BJ (cell line): ENCODE measurements at regions not wholly inside any gene's neighbourhood (a gene's known extent, or its start where the extent isn't known, plus 50 kb on each side); places are given as distances from the start of the nearest gene placed in this dataset.

Experiments
- CTCF ChIA-PET: fragments of 350-600 bp; formaldehyde crosslinking; extraction: SDS; loops from one replicate; lab custom pipeline; 2021; ENCODE audit warnings: antibody characterized with exemption, inconsistent platforms; lab: Yijun Ruan, JAX
- POLR2A ChIA-PET: fragments of 300-600 bp; sonication (Branson Sonifier 250); formaldehyde crosslinking; extraction: SDS; loops from one replicate; lab custom pipeline; 2021; ENCODE audit warnings: antibody characterized with exemption; lab: Charles Lee
- DNase-seq: peaks from one replicate; pipeline ENCODE4 v3.0.0-alpha.2; 2011; ENCODE audit warnings: low read depth
- H3K27me3 ChIP-seq: 2 replicates; pipeline ENCODE4 v1.6.0; 2011; ENCODE audit warnings: low read length; ENCODE audit not compliant: control insufficient read depth, insufficient read depth
- H3K36me3 ChIP-seq: 2 replicates; pipeline ENCODE4 v1.5.1; 2011; ENCODE audit warnings: low read length; ENCODE audit not compliant: control insufficient read depth, insufficient read depth
- H3K4me3 ChIP-seq: 2 replicates; pipeline ENCODE4 v1.5.1; 2011; ENCODE audit warnings: low read depth, mild to moderate bottlenecking, control low read depth, low read length
- TF ChIP-seq, protein P1 (sequence below): IDR thresholded peaks from 2 replicates; pipeline ENCODE4 v1.5.1; 2011; ENCODE audit warnings: low read depth, mild to moderate bottlenecking, control low read depth, inconsistent platforms, low read length, moderate library complexity; ENCODE audit not compliant: insufficient read depth

GRCh38 chr14:101046071-101046470 lies 142.5 kb upstream of the RTL1 start:
- ChIA-PET CTCF (no interaction called here), POLR2A (no interaction called here)
- TF ChIP-seq, protein P1, sequence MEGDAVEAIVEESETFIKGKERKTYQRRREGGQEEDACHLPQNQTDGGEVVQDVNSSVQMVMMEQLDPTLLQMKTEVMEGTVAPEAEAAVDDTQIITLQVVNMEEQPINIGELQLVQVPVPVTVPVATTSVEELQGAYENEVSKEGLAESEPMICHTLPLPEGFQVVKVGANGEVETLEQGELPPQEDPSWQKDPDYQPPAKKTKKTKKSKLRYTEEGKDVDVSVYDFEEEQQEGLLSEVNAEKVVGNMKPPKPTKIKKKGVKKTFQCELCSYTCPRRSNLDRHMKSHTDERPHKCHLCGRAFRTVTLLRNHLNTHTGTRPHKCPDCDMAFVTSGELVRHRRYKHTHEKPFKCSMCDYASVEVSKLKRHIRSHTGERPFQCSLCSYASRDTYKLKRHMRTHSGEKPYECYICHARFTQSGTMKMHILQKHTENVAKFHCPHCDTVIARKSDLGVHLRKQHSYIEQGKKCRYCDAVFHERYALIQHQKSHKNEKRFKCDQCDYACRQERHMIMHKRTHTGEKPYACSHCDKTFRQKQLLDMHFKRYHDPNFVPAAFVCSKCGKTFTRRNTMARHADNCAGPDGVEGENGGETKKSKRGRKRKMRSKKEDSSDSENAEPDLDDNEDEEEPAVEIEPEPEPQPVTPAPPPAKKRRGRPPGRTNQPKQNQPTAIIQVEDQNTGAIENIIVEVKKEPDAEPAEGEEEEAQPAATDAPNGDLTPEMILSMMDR, result no peak
- Histone ChIP-seq H3K36me3 (peaks cover 36% of the 10 kb centered on the region), H3K4me3 (no peak overlapping the region), H3K27me3 (no peaks in the 10 kb centered on the region)
- DNase-seq, result no peak

GRCh38 chr14:101047326-101047725 lies 143.8 kb upstream of the RTL1 start:
- H3K4me3 ChIP-seq, result no peak overlapping the region
- CTCF ChIA-PET, result interaction anchor here (1.3 kb wide), 1 partner anchor 10 kb away, joined by 3 read pairs; no protein-coding TSS in a partner anchor

DNA sequence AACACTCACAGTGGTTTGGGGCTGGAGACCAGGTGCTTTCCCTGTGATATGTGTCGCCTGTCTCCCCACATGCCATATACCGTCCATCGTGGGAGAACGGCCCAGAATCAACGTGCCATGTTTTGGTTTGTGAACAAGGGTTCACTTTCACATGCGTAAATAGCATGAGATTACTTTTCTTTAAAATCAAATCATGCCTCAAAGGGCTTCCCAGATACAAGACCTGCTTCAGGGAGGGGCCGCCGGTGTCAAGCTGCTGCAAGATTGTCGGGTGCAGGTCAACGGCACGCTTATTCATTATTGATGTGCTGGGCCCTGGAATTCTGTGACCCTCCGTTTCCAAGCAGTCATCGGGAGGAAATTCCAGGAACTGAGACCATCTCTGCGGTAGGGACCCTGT lies 145.2 kb upstream of the RTL1 start:
- POLR2A ChIA-PET, result no interaction called here
- TF ChIP-seq, protein P1, result no peak
- Histone ChIP-seq H3K27me3 (no peaks in the 10 kb centered on the region), H3K4me3 (no peak overlapping the region), H3K36me3 (peaks cover 43% of the 10 kb centered on the region)
- no peak for DNase-seq
- CTCF ChIA-PET, result interaction anchor here (1.3 kb wide), 1 partner anchor 9 kb away, joined by 3 read pairs; no protein-coding TSS in a partner anchor

More at GRCh38 chr14:101047326-101047725, 143.8 kb upstream of the RTL1 start:
- H3K36me3 ChIP-seq, result peaks cover 42% of the 10 kb centered on the region
- no peak for DNase-seq
- TF ChIP-seq, protein P1, result no peak
- POLR2A ChIA-PET, result no interaction called here
- H3K27me3 ChIP-seq, result no peaks in the 10 kb centered on the region

GRCh38 chr14:101049511-101049910 lies 146.0 kb upstream of the RTL1 start:
- TF ChIP-seq, protein P1, result no peak
- DNase-seq, result no peak
- H3K27me3 ChIP-seq, result no peaks in the 10 kb centered on the region
- H3K4me3 ChIP-seq, result no peak overlapping the region
- ChIA-PET POLR2A (no interaction called here), CTCF (no interaction called here)
- H3K36me3 ChIP-seq, result peaks cover 43% of the 10 kb centered on the region

DNA sequence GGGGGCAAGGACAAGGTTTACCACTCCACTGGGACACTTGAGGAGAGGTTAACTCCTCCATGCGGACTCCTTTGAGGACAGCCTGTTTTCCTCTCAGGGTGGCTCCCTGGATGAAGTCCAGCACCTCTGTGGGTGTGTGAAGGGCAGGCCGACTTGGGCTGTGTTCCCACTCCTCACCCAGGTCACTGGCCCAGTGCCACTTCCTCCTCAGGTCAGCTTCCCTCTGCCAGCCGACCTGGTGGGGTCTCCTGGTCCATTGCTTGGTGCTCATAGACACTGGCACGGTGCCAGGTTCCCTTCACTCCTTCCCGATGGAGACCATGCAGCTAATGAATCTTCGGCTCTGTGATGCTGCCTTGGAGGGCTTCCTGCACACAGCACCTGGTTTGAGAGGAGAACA lies 146.4 kb upstream of the RTL1 start:
- TF ChIP-seq, protein P1, result no peak
- DNase-seq, result no peak
- no peaks in the 10 kb centered on the region for H3K27me3 ChIP-seq
- H3K4me3 ChIP-seq, result no peak overlapping the region
- ChIA-PET POLR2A (no interaction called here), CTCF (no interaction called here)
- peaks cover 45% of the 10 kb centered on the region for H3K36me3 ChIP-seq
